GM23338 (cell line): ENCODE measurements at regions not wholly inside any gene's neighbourhood (a gene's known extent, or its start where the extent isn't known, plus 50 kb on each side); places are given as distances from the start of the nearest gene placed in this dataset.

Experiments
- ATAC-seq: fragments of 200-7000 bp; cut with Tn5 transposase; 3 replicates; pipeline ENCODE4 v1.9.1; 2020
- DNase-seq: peaks from one replicate; pipeline ENCODE4 v3.0.0-alpha.2; 2015; ENCODE audit warnings: low spot score
- H2AFZ ChIP-seq: fragments of 200-600 bp; sonication (generic); 2 replicates; pipeline ENCODE4 v1.8.0; 2016; ENCODE audit warnings: antibody characterized with exemption, mild to moderate bottlenecking, moderate library complexity
- H3F3A ChIP-seq: fragments of 200-600 bp; sonication (generic); replicated peaks from 2 replicates; pipeline ENCODE4 v1.8.0; 2017; ENCODE audit warnings: antibody characterized with exemption, mixed run types, low read depth
- H3K27ac ChIP-seq: fragments of 200-600 bp; sonication (generic); 2 replicates; pipeline ENCODE4 v1.6.1; 2016; ENCODE audit warnings: low read depth
- H3K27me3 ChIP-seq: fragments of 200-600 bp; sonication (generic); 2 replicates; pipeline ENCODE4 v1.8.0; 2016; ENCODE audit warnings: mild to moderate bottlenecking, mixed run types, moderate library complexity; ENCODE audit not compliant: insufficient read depth
- H3K36me3 ChIP-seq: fragments of 200-600 bp; sonication (generic); 2 replicates; pipeline ENCODE4 v1.8.0; 2016; ENCODE audit warnings: mild to moderate bottlenecking; ENCODE audit not compliant: insufficient read depth
- H3K4me1 ChIP-seq: fragments of 200-600 bp; sonication (generic); 2 replicates; pipeline ENCODE4 v1.8.0; 2016; ENCODE audit warnings: mild to moderate bottlenecking, moderate library complexity; ENCODE audit not compliant: insufficient read depth
- H3K4me2 ChIP-seq: fragments of 200-600 bp; sonication (generic); 2 replicates; pipeline ENCODE4 v1.7.1; 2017; ENCODE audit warnings: mixed run types
- H3K4me3 ChIP-seq: fragments of 200-600 bp; sonication (generic); 2 replicates; pipeline ENCODE4 v1.6.1; 2016; ENCODE audit warnings: mixed run types
- H3K79me2 ChIP-seq: fragments of 200-600 bp; sonication (generic); replicated peaks from 2 replicates; pipeline ENCODE4 v1.8.0; 2017; ENCODE audit warnings: mild to moderate bottlenecking; ENCODE audit not compliant: insufficient read depth
- H3K9me2 ChIP-seq: fragments of 200-600 bp; sonication (generic); 2 replicates; pipeline ENCODE4 v1.8.0; 2017; ENCODE audit not compliant: insufficient read depth
- H4K20me1 ChIP-seq: fragments of 200-600 bp; sonication (generic); replicated peaks from 2 replicates; pipeline ENCODE4 v1.8.0; 2017; ENCODE audit warnings: mild to moderate bottlenecking; ENCODE audit not compliant: insufficient read depth
- H3K27ac Mint-ChIP-seq: 2 replicates; pipeline ENCODE4 v1.8.0; 2020; ENCODE audit warnings: inconsistent platforms, mild to moderate bottlenecking, moderate library complexity, mixed read lengths
- H3K27me3 Mint-ChIP-seq: 3 replicates; pipeline ENCODE4 v1.8.0; 2022; ENCODE audit warnings: low read depth, mild to moderate bottlenecking, moderate library complexity, mixed read lengths, inconsistent platforms; ENCODE audit not compliant: insufficient read depth, poor library complexity
- H3K36me3 Mint-ChIP-seq: 3 replicates; pipeline ENCODE4 v1.8.0; 2021; ENCODE audit warnings: low read depth, mild to moderate bottlenecking, inconsistent platforms, moderate library complexity, mixed read lengths
- H3K4me1 Mint-ChIP-seq: 3 replicates; pipeline ENCODE4 v1.8.0; 2020; ENCODE audit warnings: mild to moderate bottlenecking, inconsistent platforms, mixed read lengths
- H3K4me3 Mint-ChIP-seq: 3 replicates; pipeline ENCODE4 v1.8.0; 2021; ENCODE audit warnings: moderate library complexity, mild to moderate bottlenecking, inconsistent platforms, mixed read lengths
- H3K9me3 Mint-ChIP-seq: 3 replicates; pipeline ENCODE4 v1.8.0; 2020; ENCODE audit warnings: moderate library complexity, mild to moderate bottlenecking, inconsistent platforms, mixed read lengths
- CREB1 ChIP-seq: fragments of 250-450 bp; sonication (Bioruptor Pico); IDR thresholded peaks from 2 replicates; pipeline ENCODE4 v1.5.0; 2020; ENCODE audit warnings: low read depth, mild to moderate bottlenecking, moderate library complexity
- CTCF ChIP-seq, 2 experiments: fragments of 200-600 bp in 1 of 2; sonication (generic) in 1 of 2; conservative IDR thresholded peaks; 2 replicates each; pipeline versions ENCODE4 v1.5.1 to v1.6.1; 2016 to 2017; ENCODE audit warnings: antibody characterized with exemption in 2 of 2, low read depth in 2 of 2, mild to moderate bottlenecking in 2 of 2, moderate library complexity in 1 of 2
- EZH2 ChIP-seq: fragments of 200-600 bp; sonication (generic); IDR thresholded peaks from one replicate; pipeline ENCODE4 v1.8.0; 2017; ENCODE audit warnings: antibody characterized with exemption, mild to moderate bottlenecking, low read depth; ENCODE audit not compliant: unreplicated experiment
- EZH2phosphoT487 ChIP-seq: fragments of 200-600 bp; sonication (generic); IDR thresholded peaks from one replicate; pipeline ENCODE4 v1.8.1; 2018; ENCODE audit warnings: antibody characterized with exemption; ENCODE audit not compliant: unreplicated experiment
- JUNB ChIP-seq: IDR thresholded peaks from one replicate; pipeline ENCODE4 v1.6.1; 2016; ENCODE audit warnings: antibody characterized with exemption; ENCODE audit not compliant: unreplicated experiment
- NANOG ChIP-seq: IDR thresholded peaks from 2 replicates; pipeline ENCODE4 v1.6.1; 2016; ENCODE audit warnings: antibody characterized with exemption, borderline replicate concordance
- POLR2AphosphoS5 ChIP-seq: IDR thresholded peaks from 2 replicates; pipeline ENCODE4 v1.6.1; 2016; ENCODE audit warnings: antibody characterized with exemption, low read depth
- REST ChIP-seq: IDR thresholded peaks from one replicate; pipeline ENCODE4 v1.6.1; 2018; ENCODE audit warnings: antibody characterized with exemption; ENCODE audit not compliant: unreplicated experiment
- STAT1 ChIP-seq: IDR thresholded peaks from one replicate; pipeline ENCODE4 v1.6.1; 2016; ENCODE audit warnings: antibody characterized with exemption; ENCODE audit not compliant: unreplicated experiment
- ZNF114 ChIP-seq: fragments of 250-450 bp; sonication (Bioruptor Pico); IDR thresholded peaks from 2 replicates; pipeline ENCODE4 v1.5.0; 2020; ENCODE audit warnings: mild to moderate bottlenecking, moderate library complexity
- ZNF331 ChIP-seq: fragments of 250-450 bp; sonication (Bioruptor Pico); IDR thresholded peaks from 2 replicates; pipeline ENCODE4 v1.5.0; 2020; ENCODE audit warnings: low read depth, mild to moderate bottlenecking, moderate library complexity
- TF ChIP-seq, protein P1 (sequence below): IDR thresholded peaks from 2 replicates; pipeline ENCODE4 v1.6.1; 2016; ENCODE audit warnings: antibody characterized with exemption
- TF ChIP-seq, protein P2 (sequence below): fragments of 250-450 bp; sonication (Bioruptor Pico); IDR thresholded peaks from 2 replicates; pipeline ENCODE4 v1.5.0; 2020; ENCODE audit warnings: mild to moderate bottlenecking, moderate library complexity

DNA sequence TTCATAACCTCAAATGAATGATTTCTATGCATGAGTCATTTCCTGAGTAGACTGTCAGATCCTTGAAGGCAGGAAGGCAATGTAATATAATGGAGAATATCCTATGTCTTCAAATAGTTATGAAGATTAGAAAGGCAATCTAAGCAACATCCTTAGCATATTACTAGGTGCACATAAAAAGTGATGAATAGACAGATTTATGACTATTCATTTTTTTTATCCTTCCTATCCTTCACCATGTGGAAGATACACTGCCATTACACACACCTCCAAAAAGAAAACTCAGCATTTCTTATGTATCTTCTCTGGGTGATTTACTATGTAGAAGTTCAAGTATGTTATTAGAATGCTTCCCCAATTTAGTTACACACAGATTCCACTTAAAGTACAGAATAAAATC, 126.4 kb upstream of the MAF start:
- Mint-ChIP-seq H3K27me3 (peaks cover 2% of the 10 kb centered on the region), H3K4me1 (peaks cover 3% of the 10 kb centered on the region; the same call in 1 of the 3 replicates), H3K36me3 (no peaks in the 10 kb centered on the region; the same call in 2 of the 3 replicates), H3K27ac (no peak overlapping the region), H3K4me3 (no peak overlapping the region), H3K9me3 (peaks cover 3% of the 10 kb centered on the region)
- no peaks in the 10 kb centered on the region for H3K4me1 ChIP-seq
- no peak overlapping the region for H3K4me3 ChIP-seq
- H3K9me2 ChIP-seq, result peaks cover 19% of the 10 kb centered on the region
- H3K27ac ChIP-seq, result no peak overlapping the region
- TF ChIP-seq ZNF331 (CRISPR knock-in tag) (no peak), REST (no peak), ZNF114 (no peak), NANOG (no peak), POLR2AphosphoS5 (no peak), CTCF (conservative IDR thresholded peaks at IDR 0.05; ENCODE audit: low read depth in 2 of 2) (no peak), EZH2phosphoT487 (no peak), CREB1 (CRISPR knock-in tag) (no peak), STAT1 (no peak), JUNB (no peak), EZH2 (no peak)
- TF ChIP-seq, protein P1, sequence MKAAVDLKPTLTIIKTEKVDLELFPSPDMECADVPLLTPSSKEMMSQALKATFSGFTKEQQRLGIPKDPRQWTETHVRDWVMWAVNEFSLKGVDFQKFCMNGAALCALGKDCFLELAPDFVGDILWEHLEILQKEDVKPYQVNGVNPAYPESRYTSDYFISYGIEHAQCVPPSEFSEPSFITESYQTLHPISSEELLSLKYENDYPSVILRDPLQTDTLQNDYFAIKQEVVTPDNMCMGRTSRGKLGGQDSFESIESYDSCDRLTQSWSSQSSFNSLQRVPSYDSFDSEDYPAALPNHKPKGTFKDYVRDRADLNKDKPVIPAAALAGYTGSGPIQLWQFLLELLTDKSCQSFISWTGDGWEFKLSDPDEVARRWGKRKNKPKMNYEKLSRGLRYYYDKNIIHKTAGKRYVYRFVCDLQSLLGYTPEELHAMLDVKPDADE, result no peak
- TF ChIP-seq, protein P2, sequence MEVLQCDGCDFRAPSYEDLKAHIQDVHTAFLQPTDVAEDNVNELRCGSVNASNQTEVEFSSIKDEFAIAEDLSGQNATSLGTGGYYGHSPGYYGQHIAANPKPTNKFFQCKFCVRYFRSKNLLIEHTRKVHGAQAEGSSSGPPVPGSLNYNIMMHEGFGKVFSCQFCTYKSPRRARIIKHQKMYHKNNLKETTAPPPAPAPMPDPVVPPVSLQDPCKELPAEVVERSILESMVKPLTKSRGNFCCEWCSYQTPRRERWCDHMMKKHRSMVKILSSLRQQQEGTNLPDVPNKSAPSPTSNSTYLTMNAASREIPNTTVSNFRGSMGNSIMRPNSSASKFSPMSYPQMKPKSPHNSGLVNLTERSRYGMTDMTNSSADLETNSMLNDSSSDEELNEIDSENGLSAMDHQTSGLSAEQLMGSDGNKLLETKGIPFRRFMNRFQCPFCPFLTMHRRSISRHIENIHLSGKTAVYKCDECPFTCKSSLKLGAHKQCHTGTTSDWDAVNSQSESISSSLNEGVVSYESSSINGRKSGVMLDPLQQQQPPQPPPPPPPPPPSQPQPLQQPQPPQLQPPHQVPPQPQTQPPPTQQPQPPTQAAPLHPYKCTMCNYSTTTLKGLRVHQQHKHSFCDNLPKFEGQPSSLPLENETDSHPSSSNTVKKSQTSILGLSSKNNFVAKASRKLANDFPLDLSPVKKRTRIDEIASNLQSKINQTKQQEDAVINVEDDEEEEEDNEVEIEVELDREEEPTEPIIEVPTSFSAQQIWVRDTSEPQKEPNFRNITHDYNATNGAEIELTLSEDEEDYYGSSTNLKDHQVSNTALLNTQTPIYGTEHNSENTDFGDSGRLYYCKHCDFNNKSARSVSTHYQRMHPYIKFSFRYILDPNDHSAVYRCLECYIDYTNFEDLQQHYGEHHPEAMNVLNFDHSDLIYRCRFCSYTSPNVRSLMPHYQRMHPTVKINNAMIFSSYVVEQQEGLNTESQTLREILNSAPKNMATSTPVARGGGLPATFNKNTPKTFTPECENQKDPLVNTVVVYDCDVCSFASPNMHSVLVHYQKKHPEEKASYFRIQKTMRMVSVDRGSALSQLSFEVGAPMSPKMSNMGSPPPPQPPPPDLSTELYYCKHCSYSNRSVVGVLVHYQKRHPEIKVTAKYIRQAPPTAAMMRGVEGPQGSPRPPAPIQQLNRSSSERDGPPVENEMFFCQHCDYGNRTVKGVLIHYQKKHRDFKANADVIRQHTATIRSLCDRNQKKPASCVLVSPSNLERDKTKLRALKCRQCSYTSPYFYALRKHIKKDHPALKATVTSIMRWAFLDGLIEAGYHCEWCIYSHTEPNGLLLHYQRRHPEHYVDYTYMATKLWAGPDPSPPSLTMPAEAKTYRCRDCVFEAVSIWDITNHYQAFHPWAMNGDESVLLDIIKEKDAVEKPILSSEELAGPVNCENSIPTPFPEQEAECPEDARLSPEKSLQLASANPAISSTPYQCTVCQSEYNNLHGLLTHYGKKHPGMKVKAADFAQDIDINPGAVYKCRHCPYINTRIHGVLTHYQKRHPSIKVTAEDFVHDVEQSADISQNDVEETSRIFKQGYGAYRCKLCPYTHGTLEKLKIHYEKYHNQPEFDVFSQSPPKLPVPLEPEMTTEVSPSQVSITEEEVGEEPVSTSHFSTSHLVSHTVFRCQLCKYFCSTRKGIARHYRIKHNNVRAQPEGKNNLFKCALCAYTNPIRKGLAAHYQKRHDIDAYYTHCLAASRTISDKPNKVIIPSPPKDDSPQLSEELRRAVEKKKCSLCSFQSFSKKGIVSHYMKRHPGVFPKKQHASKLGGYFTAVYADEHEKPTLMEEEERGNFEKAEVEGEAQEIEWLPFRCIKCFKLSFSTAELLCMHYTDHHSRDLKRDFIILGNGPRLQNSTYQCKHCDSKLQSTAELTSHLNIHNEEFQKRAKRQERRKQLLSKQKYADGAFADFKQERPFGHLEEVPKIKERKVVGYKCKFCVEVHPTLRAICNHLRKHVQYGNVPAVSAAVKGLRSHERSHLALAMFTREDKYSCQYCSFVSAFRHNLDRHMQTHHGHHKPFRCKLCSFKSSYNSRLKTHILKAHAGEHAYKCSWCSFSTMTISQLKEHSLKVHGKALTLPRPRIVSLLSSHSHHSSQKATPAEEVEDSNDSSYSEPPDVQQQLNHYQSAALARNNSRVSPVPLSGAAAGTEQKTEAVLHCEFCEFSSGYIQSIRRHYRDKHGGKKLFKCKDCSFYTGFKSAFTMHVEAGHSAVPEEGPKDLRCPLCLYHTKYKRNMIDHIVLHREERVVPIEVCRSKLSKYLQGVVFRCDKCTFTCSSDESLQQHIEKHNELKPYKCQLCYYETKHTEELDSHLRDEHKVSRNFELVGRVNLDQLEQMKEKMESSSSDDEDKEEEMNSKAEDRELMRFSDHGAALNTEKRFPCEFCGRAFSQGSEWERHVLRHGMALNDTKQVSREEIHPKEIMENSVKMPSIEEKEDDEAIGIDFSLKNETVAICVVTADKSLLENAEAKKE (CRISPR knock-in tag), result no peak
- DNase-seq (no peak), ATAC-seq (no peak)
- H3K27me3 ChIP-seq, result no peaks in the 10 kb centered on the region
- no peak overlapping the region for H3K4me2 ChIP-seq
- H4K20me1 ChIP-seq, result no peaks in the 10 kb centered on the region
- no peaks in the 10 kb centered on the region for H3K36me3 ChIP-seq
- no peak overlapping the region for H2AFZ ChIP-seq
- no peaks in the 10 kb centered on the region for H3K79me2 ChIP-seq
- no peaks in the 10 kb centered on the region for H3F3A ChIP-seq
